NCI-H524 (cell line): ENCODE measurements at regions not wholly inside any gene's neighbourhood (a gene's known extent, or its start where the extent isn't known, plus 50 kb on each side); places are given as distances from the start of the nearest gene placed in this dataset.
"Not testable (repeated sequence)": the region's sequence is repeated elsewhere in the genome, so short reads cannot be mapped to it uniquely, and the experiment has no call there.

ENCODE experiments used
- DNase-seq, 2 experiments: peaks; one replicate each; lab custom pipeline; 2025; lab: John Stamatoyannopoulos, UW

GRCh38 chr16:32116080-32116479, 137.0 kb upstream of the TP53TG3D start:
- peak in 1 of 2 experiments; percentile 3 for DNase-seq

GRCh38 chr16:32116533-32116932, 136.6 kb upstream of the TP53TG3D start:
- not testable (repeated sequence) for DNase-seq

- DNase-seq = not testable (repeated sequence)
Measured at GRCh38 chr16:32120372-32120771, 132.7 kb upstream of the TP53TG3D start.

GRCh38 chr16:32120779-32121178, 132.3 kb upstream of the TP53TG3D start:
- not testable (repeated sequence) for DNase-seq

GRCh38 chr16:32121273-32121900, 131.7 kb upstream of the TP53TG3D start:
- DNase-seq = not testable (repeated sequence)

- not testable (repeated sequence) for DNase-seq
Measured at GRCh38 chr16:32152434-32152833, 100.7 kb upstream of the TP53TG3D start.

GRCh38 chr16:32187918-32188669, 65.0 kb upstream of the TP53TG3D start:
- not testable (repeated sequence) for DNase-seq

DNA sequence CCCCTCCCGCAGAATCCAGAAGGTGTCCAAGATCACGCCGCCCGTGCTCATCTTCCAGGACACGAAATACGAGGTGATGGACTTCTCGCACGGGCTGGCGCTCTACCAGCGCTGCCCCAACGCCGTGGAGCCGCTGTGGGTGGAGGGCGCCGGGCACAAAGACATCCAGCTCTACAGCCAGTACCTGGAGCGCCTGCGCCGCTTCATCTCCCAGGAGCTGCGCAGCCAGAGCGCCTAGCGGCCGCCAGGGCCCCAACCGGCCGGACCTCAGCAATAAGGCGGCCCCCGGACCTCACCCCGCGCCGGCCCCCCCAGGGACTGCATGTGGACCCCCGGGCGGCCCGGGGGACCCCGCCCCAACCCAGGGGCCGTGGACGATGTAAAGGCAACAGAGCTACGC, 50.5 kb upstream of the TP53TG3D start:
- DNase-seq = not testable (repeated sequence)
